ENCODE measurements at regions not wholly inside any gene's neighbourhood (a gene's known extent, or its start where the extent isn't known, plus 50 kb on each side); places are given as distances from the start of the nearest gene placed in this dataset.

GRCh38 chr12:59193476-59194050, 273.3 kb upstream of the LRIG3 start:
- H3K4me1 ChIP-seq, result no peaks in the 10 kb centered on the region
- no peak overlapping the region for H3K4me3 ChIP-seq
- FAIRE-seq (no peak), ATAC-seq (no peak), DNase-seq (ENCODE audit: low read depth in 1 of 2, low spot score in 1 of 2) (no peak)
- ChIA-PET CTCF (interaction anchor here (0.5 kb wide), 1 partner anchor 20 kb away, joined by 4 read pairs; no protein-coding TSS in a partner anchor), POLR2A (no interaction called here)
- no peak overlapping the region for H3K4me2 ChIP-seq
- TF ChIP-seq CHD2 (IDR thresholded peaks at IDR 0.05; ENCODE audit: low read length, partially characterized antibody) (no peak), EP300 (IDR thresholded peaks at IDR 0.05) (no peak), RFX5 (IDR thresholded peaks at IDR 0.05) (no peak), NR3C1 (IDR thresholded peaks at IDR 0.05) (no peak), MYC (IDR thresholded peaks at IDR 0.05; ENCODE audit: borderline replicate concordance, low read length) (no peak), CEBPB (IDR thresholded peaks at IDR 0.05) (no peak), RNF2 (IDR thresholded peaks at IDR 0.05; ENCODE audit: borderline replicate concordance, low read depth) (no peak), FOSB (CRISPR knock-in tag; IDR thresholded peaks at IDR 0.05) (no peak), BHLHE40 (IDR thresholded peaks at IDR 0.05; ENCODE audit: low read depth, low read length) (no peak), PBX3 (IDR thresholded peaks at IDR 0.05) (no peak), RCOR1 (IDR thresholded peaks at IDR 0.05; ENCODE audit: low read depth, low read length) (no peak), TFCP2L1 (CRISPR knock-in tag; IDR thresholded peaks at IDR 0.05) (no peak), REST (IDR thresholded peaks at IDR 0.05) (no peak), ESRRA (IDR thresholded peaks at IDR 0.05; ENCODE audit: borderline replicate concordance, low read length) (no peak), ZSCAN20 (CRISPR knock-in tag; IDR thresholded peaks at IDR 0.05) (no peak)
- TF ChIP-seq, protein P1, sequence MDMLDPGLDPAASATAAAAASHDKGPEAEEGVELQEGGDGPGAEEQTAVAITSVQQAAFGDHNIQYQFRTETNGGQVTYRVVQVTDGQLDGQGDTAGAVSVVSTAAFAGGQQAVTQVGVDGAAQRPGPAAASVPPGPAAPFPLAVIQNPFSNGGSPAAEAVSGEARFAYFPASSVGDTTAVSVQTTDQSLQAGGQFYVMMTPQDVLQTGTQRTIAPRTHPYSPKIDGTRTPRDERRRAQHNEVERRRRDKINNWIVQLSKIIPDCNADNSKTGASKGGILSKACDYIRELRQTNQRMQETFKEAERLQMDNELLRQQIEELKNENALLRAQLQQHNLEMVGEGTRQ (IDR thresholded peaks at IDR 0.05), result no peak
- H3K9me3 ChIP-seq, result no peaks in the 10 kb centered on the region
- no peak overlapping the region for H3K27ac ChIP-seq
- 4% methylated on average over 1 of the region's 1 CpG for WGBS (ENCODE audit: missing lambda C conversion rate)

DNA sequence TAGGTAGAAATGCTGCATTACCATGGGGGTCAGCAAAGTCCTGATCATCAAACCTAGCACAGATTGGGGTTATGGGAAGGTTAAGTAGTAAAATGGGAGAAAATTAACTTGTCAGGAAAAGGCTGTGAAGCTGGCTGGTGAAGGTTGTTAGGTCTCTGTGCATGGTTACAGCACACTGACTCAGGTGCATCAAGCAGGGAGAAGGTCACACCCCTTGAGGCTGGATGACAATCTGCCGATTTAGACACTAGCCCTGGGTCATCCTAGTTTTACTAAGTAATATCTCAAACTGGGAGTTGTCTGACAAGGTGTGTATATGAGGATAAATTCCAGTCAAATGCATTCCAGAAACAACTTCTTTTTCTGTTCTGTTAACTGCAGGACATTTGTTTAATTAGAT, 271.1 kb upstream of the LRIG3 start:
- 5% methylated on average over 1 of the region's 1 CpG for WGBS (ENCODE audit: missing lambda C conversion rate)
- Histone ChIP-seq H3K4me1 (no peaks in the 10 kb centered on the region), H3K4me3 (no peak overlapping the region), H3K4me2 (no peak overlapping the region), H3K9me3 (no peaks in the 10 kb centered on the region), H3K27ac (no peak overlapping the region)
- no peak for TF ChIP-seq ZFP36 (IDR thresholded peaks at IDR 0.05; ENCODE audit: borderline replicate concordance, partially characterized antibody)
- no peak for TF ChIP-seq MAFK (IDR thresholded peaks at IDR 0.05; ENCODE audit: partially characterized antibody)
- no peak for TF ChIP-seq TFCP2L1 (CRISPR knock-in tag; IDR thresholded peaks at IDR 0.05)
- TF ChIP-seq, protein P1 (IDR thresholded peaks at IDR 0.05), result no peak
- no peak for TF ChIP-seq POLR2AphosphoS2 (conservative IDR thresholded peaks at IDR 0.05; ENCODE audit: low read length)
- TF ChIP-seq FOSL2 (IDR thresholded peaks at IDR 0.05), result no peak
- no peak for TF ChIP-seq FOSL2 (CRISPR knock-in tag; IDR thresholded peaks at IDR 0.05)
- no peak for TF ChIP-seq KDM5A (IDR thresholded peaks at IDR 0.05)
- no peak for TF ChIP-seq CBX8 (IDR thresholded peaks at IDR 0.05)
- no peak for TF ChIP-seq EP300 (IDR thresholded peaks at IDR 0.05)
- TF ChIP-seq EHF (CRISPR knock-in tag; IDR thresholded peaks at IDR 0.05), result no peak
- no peak for TF ChIP-seq HOXA7 (CRISPR knock-in tag; IDR thresholded peaks at IDR 0.05)
- no peak for TF ChIP-seq MYC (IDR thresholded peaks at IDR 0.05; ENCODE audit: borderline replicate concordance, low read length)
- TF ChIP-seq E2F6 (IDR thresholded peaks at IDR 0.05; ENCODE audit: borderline replicate concordance, low read depth), result no peak
- CTCF ChIA-PET, result no interaction called here
- ATAC-seq (no peak), DNase-seq (ENCODE audit: low read depth in 1 of 2, low spot score in 1 of 2) (no peak), FAIRE-seq (no peak)
- POLR2A ChIA-PET, result no interaction called here

Data from A549 (cell line).